GM21717 (cell line): ENCODE measurements at regions not wholly inside any gene's neighbourhood (a gene's known extent, or its start where the extent isn't known, plus 50 kb on each side); places are given as distances from the start of the nearest gene placed in this dataset.
"Not testable (repeated sequence)": the region's sequence is repeated elsewhere in the genome, so short reads cannot be mapped to it uniquely, and the experiment has no call there.

Experiments used
- ATAC-seq: cut with Tn5 transposase; IDR thresholded peaks from one replicate; pipeline ENCODE4 v1.9.1; 2021; ENCODE audit warnings: mild to moderate bottlenecking, moderate library complexity; ENCODE audit not compliant: unreplicated experiment

DNA sequence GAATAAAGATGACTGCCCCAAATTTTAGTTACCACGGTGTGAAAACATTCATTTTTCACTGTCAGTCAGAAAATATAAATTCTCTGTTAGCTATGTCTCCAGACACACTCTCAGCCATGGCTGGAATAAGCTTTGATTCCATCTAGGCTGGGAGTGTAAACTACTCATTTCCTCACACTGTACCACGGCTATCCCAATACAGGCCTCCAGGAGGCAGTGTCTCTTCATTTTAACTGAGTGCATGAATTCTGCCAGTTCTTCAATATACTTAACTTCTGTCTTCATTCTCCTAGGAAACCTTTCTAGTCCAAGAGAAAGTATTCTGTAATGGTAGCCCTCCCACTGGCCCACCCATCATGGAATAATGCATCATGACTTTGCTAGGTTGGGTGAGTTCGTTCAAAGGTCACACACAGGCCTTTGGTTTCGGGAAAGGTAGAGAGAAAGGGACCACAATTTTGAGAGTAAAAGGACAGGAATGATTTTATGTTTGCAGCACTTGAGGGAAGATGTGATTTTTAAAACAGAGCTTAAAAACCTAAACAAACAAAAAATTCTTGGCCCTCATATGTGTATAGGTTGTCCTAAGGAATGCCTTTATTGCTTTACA, 381.1 kb downstream of the SEC23A start:
- ATAC-seq = peak; percentile 81

DNA sequence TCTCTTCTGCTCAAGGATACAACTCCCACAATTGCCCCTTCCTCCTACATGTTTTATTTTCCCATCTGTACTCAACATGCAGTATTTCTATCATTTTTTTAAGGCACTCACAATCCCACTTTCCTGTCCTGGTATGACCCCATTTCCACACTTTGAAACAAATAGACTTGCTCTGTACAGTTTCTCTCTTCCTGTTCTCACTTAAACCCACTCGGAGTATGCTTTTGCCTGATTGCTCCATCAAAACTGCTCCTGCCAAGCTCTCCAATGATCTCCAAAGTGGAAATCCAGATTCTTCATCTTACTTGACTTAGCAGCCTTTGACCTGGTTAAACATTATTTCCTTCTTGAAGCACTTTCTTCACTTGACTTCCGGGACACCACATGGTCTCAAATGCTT, 384.5 kb downstream of the SEC23A start:
- no peak for ATAC-seq

DNA sequence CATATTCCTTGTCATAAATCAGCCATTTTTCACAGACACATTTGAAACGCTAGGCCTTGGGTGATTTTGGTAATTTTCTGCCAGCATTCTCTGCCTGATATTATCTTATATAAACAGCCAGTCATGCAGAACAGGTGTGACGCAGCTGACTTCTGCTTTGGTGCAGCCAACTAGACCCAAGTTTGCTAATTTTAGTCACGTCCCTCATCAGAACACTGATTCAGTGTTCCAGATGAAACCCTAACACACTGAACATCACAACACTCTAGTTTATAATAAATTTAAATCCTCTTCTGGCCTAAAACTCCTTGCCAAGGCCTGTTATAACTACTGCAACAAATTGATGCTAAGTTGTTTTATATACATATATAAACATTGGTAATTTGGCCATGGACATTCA, 386.1 kb downstream of the SEC23A start:
- no peak for ATAC-seq

DNA sequence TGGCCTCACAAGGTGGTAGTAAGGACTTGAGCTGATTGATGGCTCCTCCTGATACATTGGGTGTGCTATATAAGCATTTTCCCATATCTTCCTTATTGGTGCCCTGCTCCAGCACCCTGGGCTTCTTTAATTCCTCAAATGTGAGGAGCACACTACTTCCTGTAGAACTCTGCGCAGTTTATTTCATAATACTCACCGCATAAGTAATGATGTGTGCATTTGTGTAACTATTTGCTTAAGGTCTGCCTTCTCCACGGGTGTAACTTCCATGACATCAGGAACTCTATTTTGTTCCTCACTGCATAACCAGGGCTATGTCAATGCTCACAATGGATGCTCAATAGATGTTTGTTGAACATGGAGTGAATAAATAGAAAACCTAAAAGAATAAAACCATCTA, 392.2 kb downstream of the SEC23A start:
- no peak for ATAC-seq

DNA sequence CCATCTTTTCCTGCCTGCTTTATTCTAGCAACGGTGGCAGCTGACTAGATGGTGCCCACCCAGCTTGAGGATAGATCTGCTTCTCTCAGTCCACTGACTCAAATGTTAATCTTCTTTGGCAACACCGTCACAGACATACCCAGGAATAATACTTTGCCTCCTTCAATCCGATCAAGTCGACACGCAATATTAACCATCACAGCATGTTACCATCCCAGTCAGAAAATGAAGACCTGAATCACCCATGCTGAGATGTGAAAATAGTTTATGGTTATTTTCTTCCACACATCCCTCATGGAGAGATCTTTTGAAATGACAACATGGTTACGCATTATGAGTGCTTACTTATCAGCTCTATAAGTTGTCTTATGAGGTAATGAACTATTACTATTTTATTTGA, 392.8 kb downstream of the SEC23A start:
- no peak for ATAC-seq

DNA sequence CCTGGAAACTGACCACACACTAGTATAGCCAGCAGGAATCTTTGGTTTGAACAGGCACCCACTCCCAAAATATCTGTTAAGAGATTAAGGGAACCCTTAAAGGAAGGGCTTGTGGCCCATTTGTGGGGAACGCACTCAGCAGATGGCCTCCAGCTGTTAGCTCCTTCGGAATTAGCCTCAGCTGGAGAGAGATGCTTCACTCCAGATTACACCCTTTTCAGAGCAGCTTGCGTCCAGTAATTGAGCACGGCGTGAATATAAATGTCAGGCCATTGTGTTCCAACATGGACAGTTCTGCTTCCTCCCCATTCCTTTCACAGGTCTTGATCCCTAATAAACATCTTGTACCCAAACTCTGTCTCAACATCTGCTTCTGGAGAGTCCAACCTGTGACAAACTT, 397.8 kb downstream of the SEC23A start:
- ATAC-seq = no peak

DNA sequence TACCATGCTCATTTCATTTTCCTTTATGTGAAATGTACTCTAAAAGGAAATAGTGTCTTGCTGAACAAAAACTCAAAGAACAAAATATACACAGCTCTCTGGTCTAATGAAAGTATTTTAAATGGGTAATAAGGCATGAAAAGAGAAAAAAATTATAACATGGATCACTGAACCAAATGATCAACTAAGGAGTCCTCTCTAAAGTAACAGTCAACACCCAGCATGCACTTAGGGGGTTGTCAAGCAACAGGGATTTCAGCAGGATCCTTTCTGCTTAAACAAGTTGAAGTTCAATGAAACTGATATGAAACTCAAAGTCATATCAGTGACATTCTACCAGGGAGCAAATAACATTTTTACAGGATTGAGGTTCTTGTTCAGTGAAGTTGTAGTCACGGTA, 398.8 kb downstream of the SEC23A start:
- no peak for ATAC-seq

DNA sequence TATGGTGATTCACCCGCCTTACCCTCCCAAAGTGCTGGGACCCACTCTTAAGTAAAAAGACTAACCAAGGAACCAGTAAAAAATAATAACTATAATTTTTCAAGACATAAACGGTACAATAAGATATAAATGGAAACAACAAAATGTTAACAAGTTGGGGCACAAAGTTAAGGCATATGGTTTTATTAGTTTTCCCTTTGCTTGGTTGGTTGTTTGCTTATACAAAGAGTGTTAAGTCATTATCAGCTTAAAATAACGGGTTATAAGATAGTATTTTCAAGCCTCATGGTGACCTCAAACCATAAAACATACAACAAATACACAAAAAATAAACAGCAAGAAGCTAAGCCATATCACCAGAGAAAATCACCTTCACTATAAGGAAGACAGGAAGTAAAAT, 406.1 kb downstream of the SEC23A start:
- no peak for ATAC-seq

DNA sequence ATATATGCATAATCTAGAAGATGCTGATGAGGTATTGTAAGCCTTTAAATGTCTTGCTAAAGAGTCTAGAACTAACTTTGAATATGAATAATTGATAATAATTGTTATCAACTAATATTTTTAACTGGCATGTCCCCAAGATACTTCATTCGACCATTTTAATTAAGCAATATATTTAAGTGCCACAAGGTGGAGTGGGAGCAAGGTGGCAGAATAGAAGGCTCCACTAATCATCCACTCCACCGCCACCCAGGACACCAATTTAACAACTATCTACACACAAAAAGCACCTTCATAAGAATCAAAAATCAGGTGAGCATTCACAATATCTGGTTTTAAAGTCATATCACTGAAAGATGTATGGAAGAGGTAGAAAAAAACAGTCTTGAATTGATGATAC, 409.6 kb downstream of the SEC23A start:
- no peak for ATAC-seq

DNA sequence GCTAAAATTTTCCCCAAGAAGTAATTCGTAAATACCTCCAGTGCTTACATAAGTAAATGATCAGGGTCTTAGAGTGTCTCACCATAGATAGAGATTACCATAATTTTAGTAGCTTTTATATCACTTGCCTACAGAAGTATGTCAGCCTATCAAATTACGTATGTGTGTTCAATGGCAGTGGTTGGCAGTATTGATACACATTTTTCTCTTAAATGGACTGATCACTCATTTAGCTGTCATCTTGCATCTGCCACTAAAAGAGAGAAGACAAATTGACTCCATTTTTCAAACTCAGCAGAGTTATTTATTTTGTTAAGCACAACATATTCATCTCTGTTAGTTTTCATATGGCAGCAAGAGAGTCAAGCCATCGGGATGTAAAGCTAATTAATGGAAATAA, 413.1 kb upstream of the CLEC14A start:
- ATAC-seq = no peak

DNA sequence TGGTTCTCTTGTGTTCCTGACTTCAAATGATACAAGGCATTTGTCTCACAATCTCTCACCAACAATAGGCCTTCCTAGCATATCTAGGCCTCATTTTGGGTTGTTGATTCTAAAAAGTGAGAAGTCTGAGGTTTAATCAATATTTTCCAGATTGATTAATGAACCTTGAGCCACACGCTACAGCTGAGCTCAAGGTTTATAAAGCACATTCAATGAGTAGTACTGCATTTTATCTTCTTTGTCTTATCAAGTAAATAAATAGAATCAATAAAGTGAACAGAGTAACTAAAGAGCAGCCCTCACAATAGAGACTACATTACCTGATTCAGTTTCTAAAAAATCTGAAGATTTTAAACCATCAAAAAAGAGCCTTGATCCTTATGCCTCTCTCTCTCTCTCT, 407.5 kb upstream of the CLEC14A start:
- ATAC-seq = no peak

DNA sequence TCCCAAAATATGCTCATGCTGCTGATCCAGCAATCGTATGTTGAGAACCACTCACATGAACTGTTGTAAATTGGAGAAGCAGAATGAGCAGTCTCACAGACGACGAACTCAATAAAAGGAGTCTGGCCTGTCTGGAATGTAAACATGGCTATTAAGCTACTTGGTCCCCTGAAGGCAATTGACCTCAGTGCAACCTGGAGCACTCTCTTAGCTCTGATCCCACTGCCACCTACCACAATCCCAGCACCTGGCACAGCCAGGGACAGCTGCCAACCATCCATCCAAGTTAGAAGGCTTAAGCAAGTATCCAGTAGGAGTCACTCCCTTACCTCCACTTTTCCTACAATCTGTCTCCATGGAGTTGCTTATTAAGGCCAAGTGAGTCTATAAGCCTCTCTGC, 406.9 kb upstream of the CLEC14A start:
- no peak for ATAC-seq

DNA sequence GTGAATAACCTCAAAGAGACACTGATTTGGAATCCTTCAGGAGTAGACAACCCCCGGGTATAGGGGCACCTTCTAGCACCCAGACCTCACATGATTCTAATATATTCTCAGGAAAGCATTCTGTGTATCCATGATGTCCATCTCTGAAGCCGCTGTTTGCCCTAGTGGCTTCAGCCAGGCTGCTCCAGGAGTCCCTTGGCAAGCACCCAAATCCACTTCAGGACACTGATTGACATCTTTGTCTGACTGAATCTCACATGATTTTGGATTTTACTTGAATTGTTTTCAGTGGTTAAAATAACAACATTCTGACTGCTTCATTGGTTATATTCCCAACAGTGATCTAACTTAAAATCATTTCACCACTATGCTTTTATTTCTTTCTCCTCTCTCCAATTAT, 390.5 kb upstream of the CLEC14A start:
- no peak for ATAC-seq

DNA sequence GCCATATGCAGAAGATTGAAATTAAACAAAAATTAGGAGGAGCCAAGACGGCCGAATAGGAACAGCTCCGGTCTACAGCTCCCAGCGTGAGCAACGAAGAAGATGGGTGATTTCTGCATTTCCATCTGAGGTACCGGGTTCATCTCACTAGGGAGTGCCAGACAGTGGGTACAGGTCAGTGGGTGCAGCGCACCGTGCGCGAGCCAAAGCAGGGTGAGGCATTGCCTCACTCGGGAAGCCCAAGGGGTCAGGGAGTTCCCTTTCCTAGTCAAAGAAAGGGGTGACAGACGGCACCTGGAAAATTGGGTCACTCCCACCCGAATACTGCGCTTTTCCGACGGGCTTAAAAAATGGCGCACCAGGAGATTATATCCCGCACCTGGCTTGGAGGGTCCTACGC, 379.0 kb upstream of the CLEC14A start:
- ATAC-seq = not testable (repeated sequence)

DNA sequence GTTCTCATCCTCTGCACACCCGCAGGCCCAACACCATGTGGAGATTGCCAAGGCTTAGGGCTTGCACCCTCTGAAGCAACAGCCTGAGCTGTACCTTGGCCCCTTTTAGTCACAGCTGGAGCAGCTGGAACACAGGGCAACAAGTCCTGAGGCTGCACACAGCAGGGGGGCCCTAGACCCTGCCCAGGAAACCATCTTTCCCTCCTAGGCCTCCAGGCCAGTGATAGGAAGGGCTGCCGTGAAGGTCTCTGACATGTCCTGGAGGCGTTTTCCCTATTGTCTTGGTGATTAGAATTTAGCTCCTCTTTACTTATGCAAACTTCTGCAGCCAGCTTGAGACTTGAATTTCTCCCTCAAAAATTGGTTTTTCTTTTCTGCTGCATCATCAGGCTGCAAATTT, 373.5 kb upstream of the CLEC14A start:
- ATAC-seq = no peak

DNA sequence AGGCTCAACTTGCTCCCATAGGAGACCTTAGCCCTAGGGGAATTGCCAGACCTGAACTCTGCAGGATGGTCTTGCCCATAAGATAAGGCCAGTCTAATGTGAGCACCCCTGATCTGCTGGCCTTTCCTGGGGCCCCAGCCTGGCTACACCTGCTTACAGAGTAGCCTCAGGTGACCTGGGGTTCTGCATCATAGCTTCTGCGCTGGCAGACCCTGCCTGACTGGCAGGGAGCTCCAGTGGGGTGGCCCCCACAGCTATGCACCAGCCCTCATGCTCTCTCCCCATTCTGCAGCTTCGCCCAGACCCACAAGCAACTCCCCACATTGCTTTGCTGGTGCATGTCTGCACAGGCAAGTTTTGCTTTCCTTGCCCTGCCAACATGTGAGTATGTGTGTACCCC, 371.3 kb upstream of the CLEC14A start:
- ATAC-seq = no peak

DNA sequence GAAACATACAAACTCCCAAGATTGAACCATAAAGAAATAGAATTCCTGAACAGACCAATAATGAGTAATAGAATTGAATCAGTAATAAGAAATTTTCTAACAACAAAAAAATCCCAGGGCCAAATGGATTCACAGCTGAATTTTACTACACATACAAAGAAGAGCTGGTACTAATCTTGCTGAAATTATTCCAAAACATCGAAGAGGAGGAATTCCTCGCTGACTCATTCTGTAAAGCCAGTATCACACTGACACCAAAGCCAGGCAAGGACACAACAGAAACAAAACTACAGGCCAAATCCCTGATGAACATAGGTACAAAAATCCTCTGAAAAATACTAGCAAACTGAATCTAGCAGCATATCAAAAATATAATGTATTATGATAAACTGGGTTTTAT, 367.8 kb upstream of the CLEC14A start:
- ATAC-seq = no peak

DNA sequence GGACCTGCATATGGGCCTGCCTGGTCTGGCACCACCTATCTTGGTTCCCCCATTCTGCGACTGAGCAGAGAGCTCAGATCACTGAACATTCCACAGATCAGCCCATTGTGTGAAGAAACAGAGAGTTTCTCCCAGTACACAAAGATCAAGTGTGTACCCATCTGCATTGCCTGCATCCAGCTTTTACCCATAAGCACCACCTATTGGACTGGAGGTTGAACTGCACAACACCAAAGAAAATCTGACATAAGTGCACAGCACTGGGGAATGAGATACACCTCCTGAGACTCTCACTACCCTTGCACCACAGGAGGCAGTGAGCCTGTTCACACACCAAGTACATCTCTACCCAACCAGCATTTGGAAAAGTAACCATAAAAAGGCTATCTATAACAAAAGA, 362.6 kb upstream of the CLEC14A start:
- no peak for ATAC-seq

DNA sequence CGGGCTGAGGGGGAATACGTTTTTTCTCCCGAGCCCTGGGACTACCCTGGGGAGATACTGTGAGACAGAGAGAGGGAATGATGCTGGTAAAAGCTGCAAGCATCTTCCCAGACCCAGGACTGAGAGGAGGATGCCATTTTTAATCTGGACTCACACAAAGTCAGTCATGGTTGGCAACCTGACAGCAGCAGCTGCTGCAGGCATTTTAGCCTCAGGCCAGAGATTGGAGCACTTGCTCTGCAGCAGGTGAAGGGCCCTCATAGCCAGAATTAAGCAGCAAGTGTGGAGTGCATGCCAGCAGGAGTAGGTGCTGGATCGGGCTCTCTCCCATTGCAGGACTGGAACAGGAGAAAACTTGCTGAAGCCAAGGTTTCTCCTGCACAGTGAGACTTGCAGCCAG, 361.1 kb upstream of the CLEC14A start:
- no peak for ATAC-seq

DNA sequence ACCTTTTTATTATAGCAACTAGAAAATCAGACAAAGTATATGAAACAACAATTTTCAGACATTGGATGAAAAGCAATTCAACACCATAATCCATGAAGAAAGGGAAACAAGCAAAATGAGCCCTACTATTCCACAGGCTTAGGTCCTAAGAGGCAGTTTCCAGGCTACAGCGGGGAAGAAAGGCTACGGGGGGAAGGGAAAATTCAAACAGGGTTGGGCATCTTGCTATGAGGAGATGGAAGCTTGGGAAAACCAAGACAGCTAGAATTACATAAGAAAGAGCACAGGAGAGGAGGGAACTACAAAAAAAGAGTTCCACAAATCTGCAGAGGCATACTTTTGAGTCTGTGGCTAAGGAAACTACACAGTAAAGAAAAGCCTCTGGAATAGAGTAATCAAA, 356.0 kb upstream of the CLEC14A start:
- ATAC-seq = no peak

DNA sequence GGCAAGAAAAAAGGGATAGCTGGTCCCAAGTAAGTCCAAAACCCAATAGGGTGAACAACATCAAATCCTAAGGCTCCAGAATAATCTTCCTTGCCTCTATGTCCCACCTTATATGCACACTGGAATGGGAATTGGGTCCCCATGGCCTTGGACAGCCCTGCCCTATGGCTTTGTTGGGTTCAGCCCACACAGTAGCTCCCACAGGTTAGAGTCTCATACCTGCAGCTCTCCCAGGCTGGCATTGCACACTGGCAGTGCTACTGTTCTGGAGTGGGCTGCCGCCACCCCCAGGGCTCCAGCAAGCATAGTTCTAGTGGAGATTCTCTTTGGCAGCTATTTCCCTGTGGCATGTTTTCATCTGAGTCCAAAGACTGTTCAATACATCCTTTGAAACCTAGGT, 352.4 kb upstream of the CLEC14A start:
- ATAC-seq = no peak

DNA sequence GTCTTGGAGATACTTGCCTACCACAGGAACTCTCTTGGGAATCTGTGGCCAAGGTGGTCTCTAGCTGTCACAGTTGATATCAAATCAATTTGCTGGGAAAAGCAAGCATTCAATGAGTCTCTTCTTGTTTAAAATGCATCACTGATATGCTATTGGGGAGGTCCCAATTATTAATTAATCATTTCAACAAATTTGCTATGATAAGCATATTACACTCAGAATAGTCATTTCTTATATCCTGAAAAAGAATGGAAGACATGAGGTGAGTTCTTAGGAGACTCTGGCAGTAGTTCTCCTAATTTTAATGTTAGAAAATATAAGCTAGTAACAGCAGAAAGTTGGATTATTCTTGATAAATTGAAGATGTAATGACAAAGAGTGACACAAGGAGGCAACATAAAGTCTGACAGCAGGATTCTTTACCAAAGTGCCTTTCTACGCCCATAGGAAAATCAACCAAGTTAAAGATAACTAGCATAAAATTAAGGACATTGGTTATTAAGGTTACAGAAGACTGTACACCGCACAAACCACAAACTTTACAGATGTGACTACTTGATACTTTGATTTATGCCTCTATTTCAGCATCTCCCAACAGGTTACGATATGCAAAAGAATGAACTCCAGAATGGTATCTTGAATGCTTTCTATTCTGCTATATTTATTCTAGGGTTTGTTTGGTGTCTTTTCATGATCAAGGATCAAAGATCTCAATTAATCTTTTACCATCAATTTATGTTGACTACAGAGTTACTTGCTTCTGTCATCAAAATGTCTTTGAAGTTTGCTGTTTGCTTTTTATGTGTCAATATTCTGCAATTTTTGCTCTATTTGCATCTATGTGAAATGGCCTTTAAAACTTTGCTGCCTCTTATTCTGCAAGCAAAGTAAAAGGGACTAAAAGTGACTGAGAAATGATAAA, 349.6 kb upstream of the CLEC14A start:
- no peak for ATAC-seq

DNA sequence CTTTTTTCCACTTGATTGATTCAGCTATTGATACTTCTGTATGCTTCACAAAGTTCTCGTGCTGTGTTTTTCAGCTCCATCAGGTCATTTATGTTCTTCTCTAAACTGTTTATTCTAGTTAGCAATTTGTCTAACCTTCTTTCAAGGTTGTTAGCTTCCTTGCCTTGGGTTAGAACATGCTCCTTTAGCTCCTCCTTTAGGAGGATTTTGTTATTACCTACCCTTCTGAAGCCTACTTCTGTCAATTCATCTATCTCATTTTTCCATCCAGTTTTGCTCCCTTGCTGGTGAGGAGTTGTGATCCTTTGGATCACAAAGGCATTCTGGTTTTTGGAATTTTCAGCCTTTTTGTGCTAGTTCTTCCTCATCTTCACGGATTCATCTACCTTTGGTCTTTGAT, 344.7 kb upstream of the CLEC14A start:
- not testable (repeated sequence) for ATAC-seq
